ENCODE measurements at regions not wholly inside any gene's neighbourhood (a gene's known extent, or its start where the extent isn't known, plus 50 kb on each side); places are given as distances from the start of the nearest gene placed in this dataset.

GRCh38 chrX:109847257-109848187, 114.5 kb upstream of the ACSL4 start:
- no peak overlapping the region for H2BK120ac ChIP-seq (ENCODE audit: low read depth, low read length)

DNA sequence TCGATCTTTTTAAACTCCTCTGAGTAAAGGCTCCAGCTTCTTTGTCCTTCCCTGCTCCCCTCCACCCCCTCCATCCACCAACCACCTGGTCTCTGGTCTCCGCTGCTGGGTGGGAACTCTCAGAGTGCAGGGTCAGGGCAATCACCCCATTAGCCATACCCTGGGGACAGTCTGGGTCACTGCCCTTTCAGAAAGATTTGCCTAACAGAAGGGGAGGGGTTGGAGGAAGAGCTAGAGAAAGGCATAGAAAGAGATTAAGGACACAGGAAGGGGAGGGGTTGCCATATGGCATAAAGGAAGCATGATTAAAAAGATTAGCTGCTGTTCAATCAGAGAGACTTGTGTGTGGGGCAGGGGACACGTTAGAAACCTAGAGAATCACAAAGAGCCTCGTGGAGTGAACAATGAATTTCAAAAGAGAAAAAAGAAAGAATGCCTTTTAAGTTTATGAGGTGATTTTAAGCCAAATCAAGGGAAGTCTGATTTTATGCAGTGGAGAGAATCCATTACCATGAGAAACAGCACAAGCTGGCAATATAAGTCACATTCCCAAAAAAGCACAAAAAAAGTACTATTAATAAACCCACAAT, 115.5 kb upstream of the ACSL4 start:
- no CpG with 5 or more reads among the region's 4 CpGs for WGBS, 2 donors (ENCODE audit: extremely low coverage in 2 of 2, insufficient read length in 2 of 2, insufficient replicate concordance in 1 of 2)
- peaks cover 7 to 19% of the 10 kb centered on the region in 2 donors for H3K4me1 ChIP-seq (ENCODE audit: control insufficient read depth in 2 of 2, insufficient read depth in 1 of 2, low read depth in 1 of 2, low read length in 2 of 2)
- H3K27me3 ChIP-seq (ENCODE audit: control insufficient read depth in 3 of 3, insufficient read depth in 3 of 3, low read depth in 1 of 3, low read length in 3 of 3): peaks cover 0 to 23% (median 0%) of the 10 kb centered on the region in 3 experiments
- H4K8ac ChIP-seq (ENCODE audit: low read depth, low read length): no peak overlapping the region
- no peak overlapping the region for H3K4ac ChIP-seq (ENCODE audit: low read length)
- no peak overlapping the region for H2BK120ac ChIP-seq (ENCODE audit: low read depth, low read length)
- no peak overlapping the region for H2BK5ac ChIP-seq (ENCODE audit: low read length)
- peak overlapping the region; percentile 14 for H2AFZ ChIP-seq (ENCODE audit: low read length)
- H3K18ac ChIP-seq (ENCODE audit: low read length): no peak overlapping the region
- DNase-seq (ENCODE audit: low spot score): peak; percentile 77
- no peak overlapping the region for H2BK12ac ChIP-seq (ENCODE audit: low read length)
- peaks cover 0 to 2% of the 10 kb centered on the region in 2 donors for H3K9me3 ChIP-seq (replicated peaks in 1 of 2; ENCODE audit: control insufficient read depth in 2 of 2, insufficient read depth in 1 of 2, low read depth in 1 of 2, low read length in 2 of 2)
- H3K36me3 ChIP-seq (replicated peaks in 1 of 2; ENCODE audit: control insufficient read depth in 2 of 2, insufficient read depth in 2 of 2, low read length in 2 of 2): no peaks in the 10 kb centered on the region
- no peaks in the 10 kb centered on the region for H3K79me1 ChIP-seq (ENCODE audit: low read depth, low read length)
- H4K91ac ChIP-seq (ENCODE audit: low read depth, low read length, poor library complexity): no peak overlapping the region
- H3K27ac ChIP-seq (replicated peaks; ENCODE audit: low read length): peak overlapping the region; percentile 90
- no peak overlapping the region for H2BK15ac ChIP-seq (ENCODE audit: low read length)
- H3K4me3 ChIP-seq (ENCODE audit: low read length in 2 of 2): no peak overlapping the region
- no peak overlapping the region for H3K9ac ChIP-seq (ENCODE audit: low read depth, low read length, poor library complexity)
- no peak overlapping the region for H3K23ac ChIP-seq (ENCODE audit: low read depth, low read length, poor library complexity)
- no peak overlapping the region for H3K14ac ChIP-seq (ENCODE audit: low read length)
- H2AK5ac ChIP-seq (ENCODE audit: low read depth, low read length): no peak overlapping the region
- H3K4me2 ChIP-seq (ENCODE audit: insufficient read depth, low read length, poor library complexity, severe bottlenecking): peak overlapping the region; percentile 2

More at GRCh38 chrX:109847257-109848187, 114.5 kb upstream of the ACSL4 start:
- no peak overlapping the region for H3K14ac ChIP-seq (ENCODE audit: low read length)
- no peak overlapping the region for H2BK5ac ChIP-seq (ENCODE audit: low read length)
- no peak overlapping the region for H2AK5ac ChIP-seq (ENCODE audit: low read depth, low read length)
- H3K4me3 ChIP-seq (ENCODE audit: low read length in 2 of 2): no peak overlapping the region
- H3K9me3 ChIP-seq (replicated peaks in 1 of 2; ENCODE audit: control insufficient read depth in 2 of 2, insufficient read depth in 1 of 2, low read depth in 1 of 2, low read length in 2 of 2): no peaks in the 10 kb centered on the region
- H3K4ac ChIP-seq (ENCODE audit: low read length): no peak overlapping the region
- H4K91ac ChIP-seq (ENCODE audit: low read depth, low read length, poor library complexity): no peak overlapping the region
- H3K4me2 ChIP-seq (ENCODE audit: insufficient read depth, low read length, poor library complexity, severe bottlenecking): no peak overlapping the region
- DNase-seq (ENCODE audit: low spot score): no peak
- H2BK15ac ChIP-seq (ENCODE audit: low read length): no peak overlapping the region
- H2AFZ ChIP-seq (ENCODE audit: low read length): no peak overlapping the region
- H3K18ac ChIP-seq (ENCODE audit: low read length): no peak overlapping the region
- no CpG with 5 or more reads among the region's 5 CpGs for WGBS, 2 donors (ENCODE audit: extremely low coverage in 2 of 2, insufficient read length in 2 of 2, insufficient replicate concordance in 1 of 2)
- peak overlapping the region; percentile 90 for H3K27ac ChIP-seq (replicated peaks; ENCODE audit: low read length)
- no peak overlapping the region for H2BK12ac ChIP-seq (ENCODE audit: low read length)
- no peaks in the 10 kb centered on the region for H3K36me3 ChIP-seq (replicated peaks in 1 of 2; ENCODE audit: control insufficient read depth in 2 of 2, insufficient read depth in 2 of 2, low read length in 2 of 2)
- H4K8ac ChIP-seq (ENCODE audit: low read depth, low read length): no peak overlapping the region
- H3K4me1 ChIP-seq (ENCODE audit: control insufficient read depth in 2 of 2, insufficient read depth in 1 of 2, low read depth in 1 of 2, low read length in 2 of 2): peaks cover 7 to 19% of the 10 kb centered on the region in 2 donors
- no peak overlapping the region for H3K9ac ChIP-seq (ENCODE audit: low read depth, low read length, poor library complexity)
- no peaks in the 10 kb centered on the region for H3K79me1 ChIP-seq (ENCODE audit: low read depth, low read length)
- peaks cover 0 to 23% (median 0%) of the 10 kb centered on the region in 3 experiments for H3K27me3 ChIP-seq (ENCODE audit: control insufficient read depth in 3 of 3, insufficient read depth in 3 of 3, low read depth in 1 of 3, low read length in 3 of 3)
- H3K23ac ChIP-seq (ENCODE audit: low read depth, low read length, poor library complexity): no peak overlapping the region

- H4K91ac ChIP-seq (ENCODE audit: low read depth, low read length, poor library complexity): no peak overlapping the region
- no peak overlapping the region for H2AFZ ChIP-seq (ENCODE audit: low read length)
- no peak overlapping the region for H3K4me3 ChIP-seq (ENCODE audit: low read length in 2 of 2)
- peaks cover 0 to 10% of the 10 kb centered on the region in 2 donors for H3K4me1 ChIP-seq (ENCODE audit: control insufficient read depth in 2 of 2, insufficient read depth in 1 of 2, low read depth in 1 of 2, low read length in 2 of 2)
- no peak overlapping the region for H2BK12ac ChIP-seq (ENCODE audit: low read length)
- peaks cover 0 to 2% of the 10 kb centered on the region in 2 donors for H3K9me3 ChIP-seq (replicated peaks in 1 of 2; ENCODE audit: control insufficient read depth in 2 of 2, insufficient read depth in 1 of 2, low read depth in 1 of 2, low read length in 2 of 2)
- no peak overlapping the region for H2BK120ac ChIP-seq (ENCODE audit: low read depth, low read length)
- H3K4me2 ChIP-seq (ENCODE audit: insufficient read depth, low read length, poor library complexity, severe bottlenecking): no peak overlapping the region
- H3K9ac ChIP-seq (ENCODE audit: low read depth, low read length, poor library complexity): no peak overlapping the region
- no peak overlapping the region for H2AK5ac ChIP-seq (ENCODE audit: low read depth, low read length)
- no peak overlapping the region for H3K4ac ChIP-seq (ENCODE audit: low read length)
- H3K23ac ChIP-seq (ENCODE audit: low read depth, low read length, poor library complexity): no peak overlapping the region
- no peak overlapping the region for H2BK15ac ChIP-seq (ENCODE audit: low read length)
- no peaks in the 10 kb centered on the region for H3K36me3 ChIP-seq (replicated peaks in 1 of 2; ENCODE audit: control insufficient read depth in 2 of 2, insufficient read depth in 2 of 2, low read length in 2 of 2)
- H4K8ac ChIP-seq (ENCODE audit: low read depth, low read length): no peak overlapping the region
- H3K79me1 ChIP-seq (ENCODE audit: low read depth, low read length): no peaks in the 10 kb centered on the region
- no peak overlapping the region for H3K14ac ChIP-seq (ENCODE audit: low read length)
- peaks cover 0 to 11% (median 0%) of the 10 kb centered on the region in 3 experiments for H3K27me3 ChIP-seq (ENCODE audit: control insufficient read depth in 3 of 3, insufficient read depth in 3 of 3, low read depth in 1 of 3, low read length in 3 of 3)
- no peak overlapping the region for H3K18ac ChIP-seq (ENCODE audit: low read length)
- no peak overlapping the region for H3K27ac ChIP-seq (replicated peaks; ENCODE audit: low read length)
- no peak overlapping the region for H2BK5ac ChIP-seq (ENCODE audit: low read length)
- no peak for DNase-seq (ENCODE audit: low spot score)
These were observed 121.0 kb upstream of the ACSL4 start for GRCh38 chrX:109854096-109854495.

DNA sequence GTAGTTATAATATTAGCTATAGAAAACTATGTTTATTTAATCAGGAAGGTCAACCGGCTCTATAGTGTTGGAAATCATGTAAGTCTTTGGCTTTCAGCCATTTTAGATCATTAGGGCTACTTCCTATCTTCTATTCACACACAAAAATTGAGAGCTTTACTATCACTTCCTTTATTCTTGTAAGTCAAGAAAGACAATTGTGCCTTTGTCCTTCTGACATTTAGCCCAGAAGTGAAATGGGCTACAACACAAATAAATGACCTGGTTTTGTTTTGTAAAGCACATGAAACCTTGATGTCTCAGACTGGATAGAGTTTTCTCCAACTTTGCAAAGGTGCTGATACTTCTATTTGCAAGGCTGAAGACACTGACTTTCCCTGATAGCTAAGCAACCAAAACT, 122.4 kb upstream of the ACSL4 start:
- Histone ChIP-seq H2BK5ac (ENCODE audit: low read length) (no peak overlapping the region), H3K4me3 (ENCODE audit: low read length in 2 of 2) (no peak overlapping the region), H3K36me3 (replicated peaks in 1 of 2; ENCODE audit: control insufficient read depth in 2 of 2, insufficient read depth in 2 of 2, low read length in 2 of 2) (no peaks in the 10 kb centered on the region), H3K4ac (ENCODE audit: low read length) (no peak overlapping the region), H4K91ac (ENCODE audit: low read depth, low read length, poor library complexity) (no peak overlapping the region), H3K4me1 (ENCODE audit: control insufficient read depth in 2 of 2, insufficient read depth in 1 of 2, low read depth in 1 of 2, low read length in 2 of 2) (peaks cover 0 to 3% of the 10 kb centered on the region in 2 donors), H3K23ac (ENCODE audit: low read depth, low read length, poor library complexity) (no peak overlapping the region), H4K8ac (ENCODE audit: low read depth, low read length) (no peak overlapping the region), H3K9me3 (replicated peaks in 1 of 2; ENCODE audit: control insufficient read depth in 2 of 2, insufficient read depth in 1 of 2, low read depth in 1 of 2, low read length in 2 of 2) (peaks cover 0 to 2% of the 10 kb centered on the region in 2 donors), H2BK120ac (ENCODE audit: low read depth, low read length) (no peak overlapping the region), H3K9ac (ENCODE audit: low read depth, low read length, poor library complexity) (no peak overlapping the region), H3K27me3 (ENCODE audit: control insufficient read depth in 3 of 3, insufficient read depth in 3 of 3, low read depth in 1 of 3, low read length in 3 of 3) (peaks cover 0 to 6% (median 0%) of the 10 kb centered on the region in 3 experiments), H3K79me1 (ENCODE audit: low read depth, low read length) (no peaks in the 10 kb centered on the region), H3K14ac (ENCODE audit: low read length) (no peak overlapping the region), H3K27ac (replicated peaks; ENCODE audit: low read length) (no peak overlapping the region), H2AFZ (ENCODE audit: low read length) (no peak overlapping the region), H3K18ac (ENCODE audit: low read length) (no peak overlapping the region), H2BK12ac (ENCODE audit: low read length) (no peak overlapping the region), H3K4me2 (ENCODE audit: insufficient read depth, low read length, poor library complexity, severe bottlenecking) (no peak overlapping the region), H2BK15ac (ENCODE audit: low read length) (no peak overlapping the region), H2AK5ac (ENCODE audit: low read depth, low read length) (no peak overlapping the region)
- no CpG with 5 or more reads among the region's 1 CpG for WGBS, 2 donors (ENCODE audit: extremely low coverage in 2 of 2, insufficient read length in 2 of 2, insufficient replicate concordance in 1 of 2)
- no peak for DNase-seq (ENCODE audit: low spot score)
